Inflammatory macrophage treated with lipopolysaccharide for 4 hours (primary cell): ENCODE measurements at regions not wholly inside any gene's neighbourhood (a gene's known extent, or its start where the extent isn't known, plus 50 kb on each side); places are given as distances from the start of the nearest gene placed in this dataset.

ENCODE experiments used
- DNase-seq: peaks from one replicate; pipeline ENCODE4 v3.0.0-alpha.2; 2020

DNA sequence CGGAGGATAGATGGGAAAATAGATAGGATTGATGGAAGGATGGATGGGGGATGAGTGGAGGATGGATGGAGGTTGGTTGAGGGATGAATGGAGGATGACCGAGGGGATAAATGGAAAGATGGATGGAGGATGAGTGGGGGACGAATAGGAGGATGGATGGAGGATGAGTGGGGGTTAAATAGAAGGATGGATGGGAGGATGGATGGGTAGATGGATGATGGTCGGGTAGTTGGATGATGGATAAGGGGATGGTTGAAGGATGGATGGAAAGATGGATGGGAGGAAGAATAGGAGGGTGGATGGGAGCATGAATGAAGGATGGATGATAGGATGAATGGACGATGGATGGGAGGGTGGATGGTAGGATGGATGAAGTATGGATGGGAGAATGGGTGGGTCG is 219.3 kb upstream of the IER5L start:
- DNase-seq, result no peak

DNA sequence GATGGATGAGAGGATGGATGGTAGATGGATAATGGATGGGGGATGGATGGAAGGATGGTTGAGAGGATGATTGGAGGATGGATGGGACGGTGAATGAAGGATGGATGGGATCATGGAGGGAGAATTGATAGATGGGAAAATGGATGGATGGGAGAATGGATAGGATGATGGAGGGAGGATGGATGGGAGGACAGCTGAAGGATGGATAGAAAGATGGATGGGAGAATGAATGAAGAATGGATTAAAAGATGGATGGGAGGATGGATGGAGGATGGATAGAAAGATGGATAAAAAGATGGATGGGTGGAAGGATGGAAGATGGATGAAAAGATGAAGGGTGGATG is 218.3 kb upstream of the IER5L start:
- DNase-seq, result no peak

DNA sequence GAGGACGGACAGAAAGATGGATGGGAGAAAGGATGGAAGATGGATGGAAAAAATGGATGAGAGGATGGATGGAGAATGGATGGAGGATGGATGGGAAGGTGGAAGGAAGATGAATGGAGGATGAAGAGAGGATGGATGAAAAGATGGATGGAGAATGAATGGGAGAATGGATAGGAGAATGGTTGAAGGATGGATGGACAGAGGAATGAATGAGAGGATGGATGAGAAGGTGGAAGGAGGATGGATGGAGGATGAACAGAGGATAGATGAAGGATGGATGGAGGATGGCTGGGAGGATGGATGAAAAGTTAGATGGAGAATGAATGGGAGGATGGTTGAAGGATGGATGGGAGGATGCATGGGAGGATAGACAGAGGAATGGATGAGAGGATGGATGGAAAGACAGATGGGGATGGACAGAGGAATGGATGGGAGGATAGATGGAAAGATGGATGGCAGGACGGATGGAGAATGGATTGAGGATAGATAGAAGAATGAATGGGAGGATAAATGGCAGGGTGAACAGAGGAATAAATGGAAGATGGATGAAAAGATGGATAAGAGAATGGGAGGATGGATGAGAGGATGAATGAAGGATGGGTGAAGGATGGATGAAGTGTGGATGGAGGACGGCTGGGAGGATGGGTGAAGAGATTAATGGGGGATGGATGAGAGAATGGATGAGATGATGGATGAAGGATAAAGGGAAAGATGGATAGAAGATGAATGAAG is 217.7 kb upstream of the IER5L start:
- DNase-seq, result no peak

DNA sequence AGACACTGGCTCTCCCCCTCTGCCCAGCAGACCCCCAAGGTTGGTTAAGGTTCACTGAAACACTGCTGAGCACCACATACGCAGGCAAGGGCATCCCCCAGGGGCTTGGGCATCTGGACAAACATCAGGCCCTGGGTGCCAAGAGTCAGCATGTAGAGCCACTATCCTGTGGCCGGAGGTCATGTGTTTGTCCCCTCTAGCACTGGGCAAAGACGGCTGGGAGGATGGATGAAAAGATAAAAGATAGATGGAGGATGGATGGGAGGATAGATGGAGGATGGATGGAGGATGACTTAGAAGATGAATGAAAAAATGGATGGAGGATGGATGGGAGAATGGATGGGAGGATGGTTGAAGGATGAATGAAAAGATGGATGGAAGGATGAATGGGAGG is 216.8 kb upstream of the IER5L start:
- DNase-seq, result no peak

DNA sequence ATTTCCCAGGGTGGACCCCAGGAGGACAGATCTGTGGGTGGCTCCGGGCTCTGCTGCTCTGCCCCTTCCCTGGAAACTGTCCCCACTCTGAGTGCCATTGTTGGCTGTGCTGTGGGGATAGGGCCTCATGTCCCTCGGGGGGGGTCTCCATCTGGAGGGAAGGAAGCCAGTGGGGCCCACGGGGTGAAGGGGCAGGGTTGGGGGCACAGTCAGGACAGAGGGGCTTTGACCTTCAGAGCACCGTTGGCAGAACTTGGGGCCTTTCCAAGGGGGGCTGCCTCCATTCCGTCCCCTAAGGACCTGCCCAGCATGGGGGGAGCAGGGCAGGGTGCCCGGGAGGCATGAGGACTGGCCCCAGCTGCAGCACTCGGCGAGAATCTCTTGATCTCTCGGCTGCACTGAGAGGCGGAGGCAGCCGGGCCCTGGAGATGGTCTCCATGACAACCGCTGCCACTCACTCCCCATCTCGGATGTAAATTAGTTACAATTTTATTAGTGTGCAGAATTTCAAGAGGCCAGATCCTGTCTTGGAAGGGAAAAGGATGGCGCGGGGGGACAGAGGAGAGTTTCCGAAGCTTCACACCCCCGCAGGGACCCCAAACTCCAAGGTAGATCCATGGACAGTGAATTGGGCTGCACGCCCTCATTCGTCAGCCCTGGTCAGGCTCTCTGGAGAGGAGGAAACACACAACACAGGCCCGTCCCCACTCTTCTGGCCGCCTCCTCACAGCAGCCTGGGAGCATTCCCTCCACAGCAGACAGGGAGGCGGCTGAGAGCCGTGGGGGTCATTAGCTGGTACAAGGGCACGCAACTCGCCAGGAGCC is 216.2 kb upstream of the IER5L start:
- DNase-seq, result no peak

DNA sequence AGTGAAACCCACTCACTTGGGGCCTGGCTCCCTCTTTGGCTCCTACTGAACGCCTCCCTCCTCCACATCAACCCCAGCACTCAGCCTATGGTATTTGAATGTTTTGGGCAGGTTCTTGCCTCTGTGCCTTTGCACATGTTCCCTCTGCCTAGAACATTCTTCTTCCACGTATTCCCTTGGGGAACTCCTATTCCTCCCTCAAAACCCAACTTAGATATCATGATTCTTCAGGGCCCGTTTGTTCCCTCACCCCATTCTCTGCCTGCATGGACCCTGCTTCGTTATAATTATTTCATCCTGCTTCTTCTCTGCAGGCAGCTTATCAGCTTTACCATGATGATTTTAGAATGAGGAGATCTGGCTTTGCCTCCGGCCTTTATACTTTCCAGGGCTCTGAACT is 215.0 kb upstream of the IER5L start:
- no peak for DNase-seq

DNA sequence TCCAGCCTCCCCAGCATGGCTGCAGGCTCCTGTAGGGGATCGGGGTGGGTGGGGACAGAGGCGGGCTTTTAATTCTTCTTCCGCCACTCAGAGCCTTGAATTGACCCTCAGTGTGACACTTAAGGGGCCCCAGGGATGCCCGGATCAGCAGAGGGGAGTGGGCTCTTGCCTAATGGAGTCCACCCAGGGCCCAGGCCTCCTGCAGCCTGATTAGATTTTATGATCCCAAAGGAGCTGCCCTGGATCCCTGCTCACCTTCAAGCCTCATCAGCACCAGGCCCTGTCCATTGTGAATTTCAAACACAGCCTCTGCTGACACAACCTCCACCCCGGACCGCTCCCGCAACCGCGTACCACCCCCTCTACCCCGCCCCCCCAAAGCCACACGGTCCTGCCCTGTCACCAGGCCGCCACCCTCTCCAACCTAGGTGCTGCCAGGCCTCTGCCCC is 214.1 kb upstream of the IER5L start:
- no peak for DNase-seq

DNA sequence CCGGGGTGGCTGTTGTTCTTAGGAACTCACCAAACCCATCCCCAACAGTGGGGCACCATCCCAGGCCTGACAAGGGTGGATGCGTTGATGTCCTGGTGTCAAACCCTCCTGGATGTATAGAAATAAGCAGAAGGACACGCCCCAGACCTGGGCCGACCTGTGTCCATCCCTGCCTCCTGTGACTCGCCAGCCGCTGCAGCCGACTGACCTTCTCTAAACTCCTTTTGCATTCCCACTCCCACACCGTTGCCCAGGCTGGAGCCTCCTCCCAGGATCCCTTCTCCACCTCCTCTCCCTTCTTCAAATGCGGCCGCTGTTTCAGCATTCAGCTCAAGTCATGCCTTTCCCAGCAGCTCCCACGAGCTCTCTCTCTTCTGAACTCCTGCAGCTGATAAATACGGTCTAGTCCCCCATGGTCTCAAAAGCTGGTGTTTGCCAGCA is 213.2 kb upstream of the IER5L start:
- no peak for DNase-seq

DNA sequence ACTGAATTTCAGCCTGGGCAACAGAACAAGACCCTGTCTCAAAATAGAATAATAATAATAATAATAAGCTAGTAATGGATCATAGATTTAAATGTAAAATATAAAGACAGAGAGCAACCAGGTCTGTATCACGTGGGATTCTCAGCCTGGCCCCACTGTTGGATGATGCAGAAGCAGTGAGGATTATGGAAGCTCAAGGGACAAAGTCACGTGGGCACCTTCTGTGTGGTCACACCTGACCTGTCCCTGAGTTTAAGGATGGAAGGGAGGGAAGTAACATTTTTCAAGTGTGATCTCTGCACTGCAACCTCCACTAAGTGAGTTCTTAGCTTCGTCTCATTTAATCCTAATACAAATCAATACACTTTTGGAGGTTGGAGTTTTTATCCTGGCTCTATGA is 212.5 kb upstream of the IER5L start:
- DNase-seq, result no peak

DNA sequence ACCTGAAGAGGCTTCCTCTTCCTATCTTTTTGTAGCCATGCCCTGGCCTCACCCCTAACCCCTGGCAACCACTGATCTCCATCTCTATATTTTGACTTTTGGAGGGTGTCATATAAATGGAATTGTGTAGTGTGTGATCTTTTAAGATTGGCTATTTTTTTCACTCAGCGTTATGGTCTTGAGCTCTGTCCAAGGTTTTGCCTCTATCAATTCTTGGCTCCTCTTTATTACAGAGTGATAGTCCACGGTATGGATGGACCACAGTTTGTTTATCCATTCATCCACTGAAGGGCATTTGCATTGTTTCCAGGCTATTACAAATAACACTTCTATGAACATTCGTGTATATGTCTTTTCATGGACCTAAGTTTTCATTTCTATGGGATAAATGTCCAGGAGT is 209.8 kb upstream of the IER5L start:
- DNase-seq, result no peak

DNA sequence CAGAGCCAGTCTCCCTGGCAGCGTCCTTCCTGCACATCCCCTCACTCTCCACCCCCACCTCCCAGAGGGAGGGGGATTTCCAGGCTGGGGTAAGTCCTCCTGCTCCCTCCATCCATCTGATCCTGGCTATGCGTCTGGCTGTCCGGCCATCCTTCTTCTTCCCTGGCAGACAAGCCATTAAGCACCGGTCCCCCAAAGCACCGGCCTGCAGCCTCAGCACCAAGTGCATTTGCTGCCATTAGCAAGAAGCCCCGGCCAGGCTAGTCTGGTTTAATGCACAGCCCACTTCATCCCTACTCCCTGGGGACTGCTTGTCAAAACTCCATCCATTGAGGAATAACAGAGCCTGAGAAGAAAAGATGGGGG is 208.7 kb upstream of the IER5L start:
- no peak for DNase-seq

DNA sequence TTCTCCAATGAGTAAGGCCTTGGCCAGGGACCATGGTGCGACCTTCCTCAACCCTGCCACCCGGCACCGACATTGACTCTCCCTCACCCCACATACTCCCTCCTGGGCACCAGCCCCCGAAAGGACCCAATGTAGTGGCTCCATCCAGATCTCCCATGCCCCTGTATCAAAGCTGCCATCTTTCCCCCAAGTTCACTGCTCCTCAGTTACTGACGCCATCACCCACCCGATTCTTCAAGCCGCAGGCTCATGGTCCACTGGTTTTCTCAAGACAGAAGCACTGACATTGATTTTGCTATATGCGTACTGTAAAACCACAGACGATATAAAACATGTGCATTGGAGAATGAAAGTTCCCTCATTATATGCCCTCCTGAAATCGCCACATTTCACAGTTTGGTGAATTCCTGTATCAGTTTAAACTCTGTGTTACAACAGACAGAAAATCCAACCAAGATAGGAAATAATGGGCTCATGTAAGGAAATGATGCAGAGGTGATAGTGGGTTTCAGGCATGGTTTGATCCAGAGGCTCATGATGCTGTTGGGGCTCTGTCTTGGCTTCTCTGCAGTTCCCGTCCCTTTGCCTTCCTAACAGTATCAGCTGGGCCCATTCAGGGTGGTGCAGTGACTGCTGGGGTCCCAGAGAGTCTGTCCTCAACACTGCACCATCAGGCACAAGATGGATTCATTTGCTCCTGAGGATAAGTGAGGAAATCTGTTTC is 207.3 kb upstream of the IER5L start:
- DNase-seq, result no peak

DNA sequence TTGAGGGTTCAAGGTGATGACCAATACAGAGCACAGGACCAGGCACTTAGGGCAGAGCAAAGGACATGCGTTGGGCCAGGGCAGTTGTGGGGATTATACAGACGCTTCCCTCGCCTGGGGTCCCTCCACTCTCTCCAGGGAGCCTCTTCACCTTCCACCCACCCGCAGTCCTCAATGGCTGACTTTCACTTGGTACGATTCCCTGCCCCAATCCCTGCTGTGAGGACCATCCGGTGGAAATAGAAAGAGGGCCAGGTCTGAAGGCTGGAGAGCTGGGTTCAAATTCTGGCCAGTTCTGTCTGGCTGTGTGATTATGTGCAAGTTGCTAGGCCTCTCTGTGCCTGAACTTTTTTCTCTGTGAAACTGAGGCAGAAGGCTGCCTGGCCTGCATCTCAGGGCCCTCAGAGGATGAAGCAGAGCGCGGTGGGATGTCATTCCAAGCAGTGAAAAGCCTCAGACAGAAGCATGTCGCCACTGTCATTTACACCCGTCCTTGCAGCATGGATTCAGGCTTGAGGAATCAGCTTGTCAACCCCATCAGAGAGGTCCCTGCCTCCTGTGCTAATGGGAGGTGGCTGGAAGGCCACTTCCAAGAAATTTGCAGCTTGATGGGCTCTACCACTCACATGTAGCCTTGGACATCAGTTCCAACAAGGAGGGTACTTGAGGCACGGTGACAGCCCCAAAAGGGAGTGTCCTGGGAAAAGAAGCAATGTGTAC is 206.6 kb upstream of the IER5L start:
- DNase-seq, result no peak

DNA sequence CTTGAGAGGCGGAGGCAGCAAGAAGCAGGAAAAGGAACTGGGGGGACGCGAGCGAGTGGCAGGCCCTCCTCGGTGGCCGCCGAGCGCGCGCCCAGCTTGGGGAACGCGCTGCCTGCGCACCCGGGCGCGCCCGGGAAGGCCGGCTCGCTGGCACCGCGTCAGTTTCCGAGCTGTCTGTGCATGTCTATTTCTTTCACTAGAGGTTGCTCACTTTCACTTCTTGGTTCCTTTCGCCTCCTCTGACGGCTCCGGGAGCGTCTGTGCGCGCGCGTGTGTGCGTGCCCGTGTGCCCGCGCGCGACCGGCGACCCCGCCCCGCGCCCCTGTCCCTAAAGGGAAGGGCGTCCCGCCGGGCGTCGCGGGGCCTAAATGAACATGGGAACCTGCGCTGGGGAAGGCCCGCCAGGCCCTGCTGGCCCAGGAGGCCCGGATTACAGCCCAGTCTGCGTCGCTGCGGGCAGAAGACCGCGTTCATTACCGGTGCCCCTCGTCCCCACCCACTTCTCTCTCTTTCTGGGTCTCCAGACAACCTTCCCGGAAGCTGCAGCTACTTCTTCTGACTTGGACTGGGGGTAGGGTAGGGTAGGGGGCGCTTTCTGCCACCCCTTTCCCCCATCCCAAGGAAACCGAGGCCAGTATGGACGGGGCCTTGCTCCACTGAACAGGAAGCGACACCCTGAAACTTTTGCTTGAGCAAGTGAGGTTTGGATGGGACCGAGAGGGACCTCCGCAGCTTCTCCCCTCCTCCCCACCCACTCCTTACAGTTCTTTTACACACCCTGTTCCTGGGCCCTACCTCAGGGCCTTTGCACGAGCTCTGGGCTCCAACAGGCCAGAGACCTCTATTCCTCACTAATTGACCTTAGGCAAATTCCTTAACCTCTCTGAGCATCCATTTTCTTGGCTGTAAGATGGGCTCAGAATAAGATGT is 205.8 kb upstream of the IER5L start:
- DNase-seq, result peak; percentile 86

DNA sequence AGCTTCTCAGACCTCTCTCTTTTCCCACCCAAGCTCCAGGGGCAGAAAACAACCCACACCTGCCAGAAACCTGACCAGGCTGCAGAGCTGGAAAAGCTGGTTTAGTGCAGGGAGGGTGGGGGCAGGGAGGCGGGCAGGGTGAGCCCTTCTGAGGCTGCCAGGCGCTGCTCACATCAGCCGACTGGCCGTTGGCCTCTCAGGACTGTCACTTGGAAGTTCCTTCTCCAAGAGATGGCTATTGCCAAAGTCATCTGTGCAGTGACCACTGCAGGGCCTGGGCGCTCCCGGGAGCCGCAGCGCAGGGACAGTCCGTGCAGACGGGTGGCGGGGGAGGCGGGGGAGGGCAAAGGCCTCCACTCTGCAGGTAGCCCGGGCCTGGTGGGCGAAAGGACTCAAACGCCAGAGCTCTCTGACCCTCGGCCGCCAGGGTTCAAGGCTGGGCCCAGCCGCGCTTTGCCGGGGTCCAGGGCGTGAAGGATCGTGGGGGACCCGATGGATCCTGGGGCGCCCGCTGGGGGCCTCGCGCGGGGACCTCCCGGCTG is 205.0 kb upstream of the IER5L start:
- DNase-seq, result peak; percentile 50

DNA sequence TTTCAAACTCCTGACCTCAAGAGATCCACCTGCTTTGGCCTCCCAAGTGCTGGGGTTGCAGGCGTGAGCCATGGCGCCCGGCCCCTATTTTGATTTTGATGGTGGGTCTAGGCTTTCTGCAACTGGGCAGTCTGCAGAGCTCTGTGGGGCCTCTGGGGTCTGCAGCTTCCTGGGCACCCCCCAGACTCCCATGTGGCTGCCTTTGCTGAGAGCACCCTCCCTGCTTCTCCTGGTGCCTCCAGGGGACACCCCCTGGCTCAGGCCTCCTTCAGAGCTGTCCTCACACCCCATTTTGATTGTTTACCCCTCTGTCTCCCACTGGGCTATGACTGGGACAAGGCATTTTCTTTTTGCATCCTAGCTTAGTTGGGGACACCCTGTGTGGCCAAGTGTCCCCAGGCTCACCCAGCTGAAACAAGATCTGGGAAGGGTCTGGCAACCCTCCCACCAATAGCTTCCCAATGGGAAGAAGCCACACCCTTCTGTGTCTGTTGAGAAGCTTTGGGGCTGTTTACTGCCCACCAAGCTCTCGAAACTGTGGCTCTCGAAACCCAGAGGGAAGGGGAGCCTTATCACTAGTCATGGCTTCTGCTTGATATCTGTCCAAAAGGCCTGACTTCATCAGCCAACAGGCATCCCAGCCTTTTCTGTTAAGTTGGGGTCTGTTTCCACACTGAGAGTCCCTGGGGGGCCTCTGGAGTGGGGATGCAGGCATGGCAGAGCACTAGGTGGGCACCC is 204.4 kb upstream of the IER5L start:
- DNase-seq, result no peak

DNA sequence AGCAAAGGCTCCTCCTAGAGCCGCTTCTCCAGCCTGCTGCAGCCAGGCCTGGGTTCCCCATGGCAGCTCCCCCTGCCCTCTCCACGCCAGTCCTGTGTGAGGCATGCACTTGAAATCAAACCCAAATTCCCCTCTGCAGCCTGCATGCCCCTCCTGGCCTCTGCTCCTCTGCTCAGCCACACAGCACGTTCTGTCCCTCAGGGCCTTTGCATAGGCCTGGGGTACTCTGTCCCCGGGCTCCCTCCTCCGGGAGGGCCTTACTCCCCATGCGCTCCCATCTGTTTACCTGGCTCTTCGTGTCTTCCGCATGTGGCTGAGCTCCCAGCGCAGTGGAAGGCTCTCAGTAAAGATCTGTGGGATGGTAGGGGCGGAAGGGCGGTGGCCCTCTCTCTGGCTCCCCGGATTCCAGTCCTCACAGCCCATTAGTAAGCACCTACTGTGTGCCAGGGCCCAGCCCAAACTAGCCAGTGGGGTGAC is 203.5 kb upstream of the IER5L start:
- DNase-seq, result no peak

DNA sequence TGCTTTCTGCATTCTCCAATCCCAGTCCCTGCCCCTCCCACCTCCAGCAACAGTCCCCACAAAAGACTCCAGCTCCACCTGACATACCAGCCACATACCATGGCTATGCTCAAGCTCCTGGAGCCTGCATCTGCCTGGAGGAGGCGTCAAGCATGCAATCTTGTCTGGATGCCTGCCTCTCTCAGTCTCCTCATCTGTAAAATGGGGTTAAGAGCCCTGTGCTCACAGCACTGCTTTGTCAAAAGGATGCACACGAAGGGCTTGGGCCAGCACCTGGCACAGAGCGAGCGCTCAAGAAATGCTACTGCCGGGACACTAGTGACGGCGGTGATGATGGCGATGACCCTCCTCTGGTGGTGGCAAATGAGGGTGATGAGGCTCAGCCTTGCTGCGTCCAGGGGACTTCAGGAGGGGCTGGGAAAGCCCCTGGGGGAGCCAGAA is 202.9 kb upstream of the IER5L start:
- DNase-seq, result no peak

DNA sequence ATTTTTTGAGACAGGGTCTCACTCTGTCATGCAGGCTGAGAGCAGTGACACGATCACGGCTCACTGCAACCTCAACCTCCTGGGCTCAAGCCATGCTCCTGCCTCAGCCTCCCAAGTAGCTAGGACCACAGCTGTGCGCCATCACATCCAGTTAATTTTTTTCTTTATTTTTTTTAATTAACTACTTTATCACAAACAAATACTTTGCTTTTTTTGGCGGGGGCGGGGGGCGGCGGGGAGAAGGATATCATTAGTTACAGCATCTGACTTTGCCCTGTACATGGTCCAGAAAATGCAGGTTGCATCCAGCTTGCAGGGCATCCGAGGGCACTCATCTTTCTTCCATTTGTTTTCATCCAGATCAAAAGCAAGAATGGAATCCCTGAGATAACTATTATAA is 201.8 kb upstream of the IER5L start:
- no peak for DNase-seq

DNA sequence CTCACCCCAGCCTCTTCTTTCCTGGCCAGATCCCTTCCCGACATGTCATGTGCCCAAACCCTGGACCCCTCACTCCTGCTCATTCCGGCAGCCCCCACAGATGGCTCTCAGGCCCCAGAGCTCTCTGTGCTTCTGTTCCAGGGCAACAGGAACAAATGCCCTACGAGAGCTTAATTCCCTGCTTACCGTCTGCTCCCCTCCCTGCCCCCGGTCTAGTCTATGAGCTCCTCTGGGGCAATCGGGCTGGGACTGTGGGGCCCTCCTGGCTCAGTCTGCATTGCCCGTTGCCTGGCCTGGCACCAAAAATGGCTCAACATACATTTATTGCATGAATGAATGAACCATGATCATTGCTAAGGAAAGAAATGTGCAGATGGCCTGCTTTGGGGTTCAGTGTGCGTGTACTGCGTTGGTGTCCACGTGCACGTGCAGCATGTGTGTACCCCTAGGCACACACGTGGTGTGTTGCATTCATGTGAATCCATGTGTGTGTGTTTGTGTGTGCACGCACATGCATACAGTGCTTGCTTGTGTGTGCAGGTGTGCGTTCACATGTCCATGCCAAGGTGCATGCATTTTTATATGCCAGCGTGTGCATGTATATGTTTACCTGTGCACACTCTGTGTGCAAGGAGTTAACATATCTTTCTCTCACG is 201.2 kb upstream of the IER5L start:
- no peak for DNase-seq
